H1 (cell line): ENCODE measurements at regions not wholly inside any gene's neighbourhood (a gene's known extent, or its start where the extent isn't known, plus 50 kb on each side); places are given as distances from the start of the nearest gene placed in this dataset.

Source experiments
- CTCF ChIA-PET: fragments of 300-600 bp; sonication (Branson Sonifier 250); formaldehyde crosslinking; loops from one replicate; lab custom pipeline; 2021; ENCODE audit not compliant: partially characterized antibody; lab: Charles Lee
- POLR2A ChIA-PET: fragments of 300-600 bp; sonication (Branson Sonifier 250); formaldehyde crosslinking; loops from one replicate; lab custom pipeline; 2021; ENCODE audit warnings: inconsistent platforms; ENCODE audit not compliant: partially characterized antibody; lab: Charles Lee
- DNase-seq, 2 experiments: peaks; one replicate each; pipeline versions ENCODE4 v3.0.0 to v3.0.0-alpha.2; 2010 to 2022; ENCODE audit warnings: low spot score in 2 of 2, low read depth in 1 of 2, mixed read lengths in 1 of 2
- FAIRE-seq: peaks from 2 replicates; lab custom pipeline; 2011; peaks lifted over from hg19 to GRCh38; lab: Jason Lieb, UNC
- H2AFZ ChIP-seq: 2 replicates; pipeline ENCODE4 v1.8.1; 2012; ENCODE audit warnings: low read length, inconsistent platforms
- H2AK5ac ChIP-seq: 2 replicates; pipeline ENCODE4 v1.6.1; 2013; ENCODE audit warnings: low read depth, low read length
- H2BK120ac ChIP-seq: replicated peaks from 2 replicates; pipeline ENCODE3; 2013; ENCODE audit warnings: low read depth, low read length, inconsistent platforms
- H2BK12ac ChIP-seq: 2 replicates; pipeline ENCODE4 v1.6.1; 2013; ENCODE audit warnings: low read depth, low read length
- H2BK15ac ChIP-seq: 2 replicates; pipeline ENCODE4 v1.6.1; 2013; ENCODE audit warnings: low read length
- H2BK20ac ChIP-seq: 2 replicates; pipeline ENCODE4 v1.6.1; 2013; ENCODE audit warnings: low read length
- H2BK5ac ChIP-seq: 2 replicates; pipeline ENCODE4 v1.6.1; 2013; ENCODE audit warnings: low read depth, low read length
- H3K14ac ChIP-seq: 2 replicates; pipeline ENCODE4 v1.6.1; 2013; ENCODE audit warnings: inconsistent platforms; ENCODE audit not compliant: insufficient read length
- H3K18ac ChIP-seq: 2 replicates; pipeline ENCODE4 v1.6.1; 2013; ENCODE audit warnings: low read length; ENCODE audit errors: extremely low read depth
- H3K23ac ChIP-seq: 2 replicates; pipeline ENCODE4 v1.6.1; 2013; ENCODE audit warnings: inconsistent platforms; ENCODE audit not compliant: insufficient read length
- H3K23me2 ChIP-seq: 2 replicates; pipeline ENCODE4 v1.6.1; 2013; ENCODE audit warnings: low read depth, low read length
- H3K27ac ChIP-seq: 2 replicates; pipeline ENCODE4 v1.6.1; 2011; ENCODE audit warnings: low read depth, low read length, inconsistent platforms
- H3K27me3 ChIP-seq, 4 experiments: replicated peaks in 1 of 4; 1 replicate in 1 of 4; 2 replicates in 3 of 4; pipeline versions ENCODE4 v1.6.1 to v1.8.1; 2011 to 2013; ENCODE audit warnings: low read length in 3 of 4, mild to moderate bottlenecking in 3 of 4, inconsistent platforms in 2 of 4, mixed read lengths in 2 of 4, moderate library complexity in 1 of 4; ENCODE audit not compliant: control insufficient read depth in 3 of 4, insufficient read depth in 3 of 4; ENCODE audit errors: extremely low read depth in 1 of 4
- H3K36me3 ChIP-seq, 4 experiments: 2 replicates each; pipeline versions ENCODE4 v1.6.1 to v1.8.1; 2011 to 2013; ENCODE audit warnings: mild to moderate bottlenecking in 4 of 4, low read length in 3 of 4, moderate library complexity in 2 of 4, control low read depth in 1 of 4, inconsistent platforms in 1 of 4; ENCODE audit not compliant: insufficient read depth in 4 of 4, control insufficient read depth in 2 of 4
- H3K4ac ChIP-seq: replicated peaks from 2 replicates; pipeline ENCODE3; 2013; ENCODE audit warnings: low read length, low read depth, mixed read lengths, inconsistent platforms; ENCODE audit not compliant: insufficient read length
- H3K4me1 ChIP-seq, 4 experiments: replicated peaks in 1 of 4; 1 replicate in 1 of 4; 2 replicates in 3 of 4; pipeline versions ENCODE4 v1.6.1 to v1.8.1; 2011 to 2013; ENCODE audit warnings: low read length in 3 of 4, inconsistent platforms in 2 of 4, mixed read lengths in 1 of 4; ENCODE audit not compliant: insufficient read depth in 4 of 4, control insufficient read depth in 3 of 4
- H3K4me2 ChIP-seq, 2 experiments: 2 replicates each; pipeline versions ENCODE4 v1.6.1 to v1.8.1; 2011 to 2013; ENCODE audit warnings: low read depth in 2 of 2, low read length in 2 of 2, control low read depth in 1 of 2, inconsistent platforms in 1 of 2, mild to moderate bottlenecking in 1 of 2; ENCODE audit not compliant: insufficient read depth in 1 of 2
- H3K4me3 ChIP-seq, 4 experiments: fragments of 200-600, 300-600 bp in 1 of 4; sonication (generic), shearing (Covaris generic), sonication (Bioruptor Twin) in 1 of 4; 2 replicates each; pipeline versions ENCODE4 v1.5.1 to v1.8.1; 2011 to 2016; ENCODE audit warnings: low read length in 4 of 4, low read depth in 3 of 4, control low read depth in 2 of 4, inconsistent platforms in 2 of 4, mild to moderate bottlenecking in 2 of 4, mixed read lengths in 1 of 4, moderate library complexity in 1 of 4; ENCODE audit not compliant: insufficient read depth in 2 of 4; ENCODE audit errors: extremely low read depth in 1 of 4
- H3K56ac ChIP-seq: replicated peaks from 2 replicates; pipeline ENCODE3; 2013; ENCODE audit warnings: low read depth, mild to moderate bottlenecking, mixed read lengths, low read length, inconsistent platforms; ENCODE audit not compliant: insufficient read length
- H3K79me1 ChIP-seq: 2 replicates; pipeline ENCODE4 v1.6.1; 2013; ENCODE audit warnings: low read depth, low read length, control low read depth
- H3K79me2 ChIP-seq, 2 experiments: 2 replicates each; pipeline versions ENCODE4 v1.6.1 to v1.8.1; 2012 to 2013; ENCODE audit warnings: low read length in 2 of 2, mild to moderate bottlenecking in 2 of 2, inconsistent platforms in 1 of 2; ENCODE audit not compliant: insufficient read depth in 2 of 2, control insufficient read depth in 1 of 2
- H3K9ac ChIP-seq, 4 experiments: replicated peaks in 1 of 4; 1 replicate in 1 of 4; 2 replicates in 3 of 4; pipeline versions ENCODE4 v1.6.1 to v1.8.1; 2011 to 2013; ENCODE audit warnings: low read depth in 3 of 4, low read length in 3 of 4, control low read depth in 2 of 4, mild to moderate bottlenecking in 2 of 4, moderate library complexity in 2 of 4, inconsistent platforms in 1 of 4; ENCODE audit errors: extremely low read depth in 1 of 4
- H3K9me3 ChIP-seq, 2 experiments: 2 replicates each; pipeline versions ENCODE4 v1.6.1 to v1.8.1; 2012 to 2013; ENCODE audit warnings: mild to moderate bottlenecking in 2 of 2, moderate library complexity in 2 of 2, control low read depth in 1 of 2, inconsistent platforms in 1 of 2, low read depth in 1 of 2, low read length in 1 of 2, mixed read lengths in 1 of 2; ENCODE audit not compliant: insufficient read depth in 2 of 2
- H4K20me1 ChIP-seq, 2 experiments: replicated peaks in 1 of 2; 2 replicates each; pipeline versions ENCODE3 to v1.8.1; 2011 to 2013; ENCODE audit warnings: inconsistent platforms in 2 of 2, low read length in 2 of 2, mild to moderate bottlenecking in 1 of 2; ENCODE audit not compliant: insufficient read depth in 2 of 2, control insufficient read depth in 1 of 2
- H4K5ac ChIP-seq: 2 replicates; pipeline ENCODE4 v1.6.1; 2013; ENCODE audit warnings: low read length, low read depth, mixed read lengths, inconsistent platforms; ENCODE audit not compliant: insufficient read length
- H4K8ac ChIP-seq: 2 replicates; pipeline ENCODE4 v1.8.0; 2013; ENCODE audit warnings: mild to moderate bottlenecking, moderate library complexity, low read length, inconsistent platforms; ENCODE audit not compliant: insufficient read depth; ENCODE audit errors: extremely low read depth
- H4K91ac ChIP-seq: replicated peaks from 2 replicates; pipeline ENCODE3; 2013; ENCODE audit warnings: low read length, mixed read lengths, inconsistent platforms; ENCODE audit not compliant: insufficient read length
- ASH2L ChIP-seq: fragments of 200-600, 300-600 bp; sonication (generic); IDR thresholded peaks from one replicate; pipeline ENCODE4 v1.7.1; 2017; ENCODE audit warnings: low read length
- CBX5 ChIP-seq: fragments of 300-800, 300-1000 bp; sonication (generic); IDR thresholded peaks from 2 replicates; pipeline ENCODE4 v1.7.1; 2016; ENCODE audit warnings: antibody characterized with exemption, low read length, low read depth
- CTBP2 ChIP-seq: IDR thresholded peaks from 2 replicates; pipeline ENCODE4 v1.7.0; 2011; ENCODE audit warnings: borderline replicate concordance, mild to moderate bottlenecking, moderate library complexity, mixed read lengths, low read length; ENCODE audit not compliant: insufficient read depth, insufficient read length
- JUN ChIP-seq: IDR thresholded peaks from 2 replicates; pipeline ENCODE4 v1.6.1; 2011; ENCODE audit warnings: low read depth, mild to moderate bottlenecking, improper control_type of control experiment, low read length
- RBBP5 ChIP-seq: IDR thresholded peaks from 2 replicates; pipeline ENCODE4 v1.7.1; 2012; ENCODE audit warnings: low read depth, mild to moderate bottlenecking, inconsistent platforms, low read length, moderate library complexity, borderline replicate concordance
- RFX5 ChIP-seq: IDR thresholded peaks from 2 replicates; pipeline ENCODE4 v1.6.1; 2011; ENCODE audit warnings: low read depth, low read length, improper control_type of control experiment, borderline replicate concordance
- SIX5 ChIP-seq: IDR thresholded peaks from 2 replicates; pipeline ENCODE4 v1.6.1; 2011; ENCODE audit warnings: mild to moderate bottlenecking, low read depth, low read length
- SRF ChIP-seq: IDR thresholded peaks from 2 replicates; pipeline ENCODE4 v1.6.1; 2011; ENCODE audit warnings: mild to moderate bottlenecking, low read depth, low read length, moderate library complexity
- YY1 ChIP-seq: IDR thresholded peaks from 2 replicates; pipeline ENCODE4 v1.6.1; 2011; ENCODE audit warnings: low read depth, mild to moderate bottlenecking, low read length
- ZNF274 ChIP-seq: IDR thresholded peaks from 2 replicates; pipeline ENCODE4 v1.7.0; 2012; ENCODE audit warnings: low read length, borderline replicate concordance; ENCODE audit errors: extremely low read depth
- TF ChIP-seq, protein P1 (sequence below): IDR thresholded peaks from 2 replicates; pipeline ENCODE4 v1.6.1; 2012; ENCODE audit warnings: low read length, inconsistent platforms
- TF ChIP-seq, protein P2 (sequence below), 3 experiments: IDR thresholded peaks; 1 replicate in 2 of 3; 2 replicates in 1 of 3; pipeline versions ENCODE4 v1.5.1 to v1.6.1; 2011; ENCODE audit warnings: low read length in 3 of 3, mild to moderate bottlenecking in 3 of 3, inconsistent platforms in 2 of 3, low read depth in 1 of 3, moderate library complexity in 1 of 3; ENCODE audit not compliant: insufficient read depth in 1 of 3; ENCODE audit errors: control extremely low read depth in 1 of 3

DNA sequence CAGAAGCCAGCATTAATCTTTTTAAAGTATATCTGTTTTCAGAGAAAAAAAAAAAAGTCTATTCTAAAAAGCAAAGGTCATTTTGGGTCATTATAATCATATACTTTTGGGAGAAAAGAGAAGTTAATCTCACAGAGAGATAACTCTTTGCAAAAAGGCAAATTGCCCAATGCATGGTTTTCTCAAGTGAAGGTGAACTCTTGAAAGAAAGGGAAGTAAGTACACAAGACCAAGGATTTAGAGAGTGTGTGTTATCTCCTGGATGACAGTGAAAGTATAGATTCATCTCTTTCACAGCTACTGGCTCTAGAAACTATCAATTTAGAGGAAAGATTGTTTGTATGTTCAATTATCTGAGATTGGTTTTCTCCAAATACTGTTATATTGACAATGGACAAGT is 151.4 kb downstream of the CD8B2 start:
- H2AK5ac ChIP-seq, result no peak overlapping the region
- no peaks in the 10 kb centered on the region for H4K20me1 ChIP-seq
- no peaks in the 10 kb centered on the region for H3K27me3 ChIP-seq
- H3K4ac ChIP-seq, result no peak overlapping the region
- no peak overlapping the region for H3K18ac ChIP-seq
- ChIA-PET POLR2A (no interaction called here), CTCF (interaction anchor here (0.6 to 1.4 kb wide), 6 partner anchors 9 to 981 kb away, joined by 3 to 5 read pairs (median 3); no protein-coding TSS in a partner anchor)
- DNase-seq (no peak), FAIRE-seq (no peak)
- no peak overlapping the region for H3K27ac ChIP-seq
- no peak overlapping the region for H3K4me3 ChIP-seq
- no peak overlapping the region for H3K23ac ChIP-seq
- H2BK15ac ChIP-seq, result no peak overlapping the region
- no peak overlapping the region for H4K91ac ChIP-seq
- H2BK120ac ChIP-seq, result no peak overlapping the region
- H3K36me3 ChIP-seq, result no peaks in the 10 kb centered on the region
- no peak overlapping the region for H2BK20ac ChIP-seq
- no peak overlapping the region for H2BK5ac ChIP-seq
- H4K8ac ChIP-seq, result no peak overlapping the region
- no peaks in the 10 kb centered on the region for H3K79me1 ChIP-seq
- no peaks in the 10 kb centered on the region for H3K4me1 ChIP-seq
- H2BK12ac ChIP-seq, result no peak overlapping the region
- no peak overlapping the region for H3K56ac ChIP-seq
- H3K79me2 ChIP-seq, result no peaks in the 10 kb centered on the region
- no peaks in the 10 kb centered on the region for H3K23me2 ChIP-seq
- no peak overlapping the region for H4K5ac ChIP-seq
- H3K4me2 ChIP-seq, result no peak overlapping the region
- H2AFZ ChIP-seq, result no peak overlapping the region
- no peak overlapping the region for H3K9ac ChIP-seq
- no peaks in the 10 kb centered on the region for H3K9me3 ChIP-seq
- H3K14ac ChIP-seq, result no peak overlapping the region
- TF ChIP-seq RFX5 (no peak), CTBP2 (no peak), SIX5 (no peak), RBBP5 (no peak), JUN (no peak), SRF (no peak), ZNF274 (no peak), ASH2L (no peak), YY1 (no peak), CBX5 (no peak)
- TF ChIP-seq, protein P1, sequence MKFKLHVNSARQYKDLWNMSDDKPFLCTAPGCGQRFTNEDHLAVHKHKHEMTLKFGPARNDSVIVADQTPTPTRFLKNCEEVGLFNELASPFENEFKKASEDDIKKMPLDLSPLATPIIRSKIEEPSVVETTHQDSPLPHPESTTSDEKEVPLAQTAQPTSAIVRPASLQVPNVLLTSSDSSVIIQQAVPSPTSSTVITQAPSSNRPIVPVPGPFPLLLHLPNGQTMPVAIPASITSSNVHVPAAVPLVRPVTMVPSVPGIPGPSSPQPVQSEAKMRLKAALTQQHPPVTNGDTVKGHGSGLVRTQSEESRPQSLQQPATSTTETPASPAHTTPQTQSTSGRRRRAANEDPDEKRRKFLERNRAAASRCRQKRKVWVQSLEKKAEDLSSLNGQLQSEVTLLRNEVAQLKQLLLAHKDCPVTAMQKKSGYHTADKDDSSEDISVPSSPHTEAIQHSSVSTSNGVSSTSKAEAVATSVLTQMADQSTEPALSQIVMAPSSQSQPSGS, result no peak
- TF ChIP-seq, protein P2, sequence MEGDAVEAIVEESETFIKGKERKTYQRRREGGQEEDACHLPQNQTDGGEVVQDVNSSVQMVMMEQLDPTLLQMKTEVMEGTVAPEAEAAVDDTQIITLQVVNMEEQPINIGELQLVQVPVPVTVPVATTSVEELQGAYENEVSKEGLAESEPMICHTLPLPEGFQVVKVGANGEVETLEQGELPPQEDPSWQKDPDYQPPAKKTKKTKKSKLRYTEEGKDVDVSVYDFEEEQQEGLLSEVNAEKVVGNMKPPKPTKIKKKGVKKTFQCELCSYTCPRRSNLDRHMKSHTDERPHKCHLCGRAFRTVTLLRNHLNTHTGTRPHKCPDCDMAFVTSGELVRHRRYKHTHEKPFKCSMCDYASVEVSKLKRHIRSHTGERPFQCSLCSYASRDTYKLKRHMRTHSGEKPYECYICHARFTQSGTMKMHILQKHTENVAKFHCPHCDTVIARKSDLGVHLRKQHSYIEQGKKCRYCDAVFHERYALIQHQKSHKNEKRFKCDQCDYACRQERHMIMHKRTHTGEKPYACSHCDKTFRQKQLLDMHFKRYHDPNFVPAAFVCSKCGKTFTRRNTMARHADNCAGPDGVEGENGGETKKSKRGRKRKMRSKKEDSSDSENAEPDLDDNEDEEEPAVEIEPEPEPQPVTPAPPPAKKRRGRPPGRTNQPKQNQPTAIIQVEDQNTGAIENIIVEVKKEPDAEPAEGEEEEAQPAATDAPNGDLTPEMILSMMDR (IDR thresholded peaks at IDR 0.05; ENCODE audit: control extremely low read depth in 1 of 3, insufficient read depth in 1 of 3, low read depth in 1 of 3, low read length in 3 of 3), result no peak
